HL-60 (cell line): ENCODE measurements at regions not wholly inside any gene's neighbourhood (a gene's known extent, or its start where the extent isn't known, plus 50 kb on each side); places are given as distances from the start of the nearest gene placed in this dataset.

Source experiments
- DNase-seq, 2 experiments: peaks; one replicate each; pipeline ENCODE4 v3.0.0-alpha.2; 2010 to 2020; ENCODE audit warnings: low read depth in 1 of 2, low spot score in 1 of 2
- H3K27ac ChIP-seq: fragments of 250-450 bp; sonication (Bioruptor Pico); replicated peaks from 2 replicates; pipeline ENCODE4 v1.5.1; 2020; ENCODE audit warnings: mild to moderate bottlenecking, moderate library complexity
- H3K27me3 ChIP-seq: fragments of 250-450 bp; sonication (Bioruptor Pico); 2 replicates; pipeline ENCODE4 v1.5.1; 2021; ENCODE audit warnings: mild to moderate bottlenecking, moderate library complexity; ENCODE audit not compliant: insufficient read depth, poor library complexity, severe bottlenecking
- H3K4me3 ChIP-seq: replicated peaks from 2 replicates; pipeline ENCODE4 v1.5.1; 2011; ENCODE audit warnings: mild to moderate bottlenecking, control low read depth, low read length; ENCODE audit not compliant: insufficient read depth
- CTCF ChIP-seq: IDR thresholded peaks from one replicate; pipeline ENCODE4 v1.5.1; 2011; ENCODE audit warnings: low read length, control low read depth, inconsistent platforms; ENCODE audit not compliant: insufficient read depth
- GABPA ChIP-seq: IDR thresholded peaks from 2 replicates; pipeline ENCODE4 v1.6.1; 2012; ENCODE audit warnings: low read depth
- POLR2AphosphoS5 ChIP-seq: IDR thresholded peaks from 2 replicates; pipeline ENCODE4 v1.6.1; 2012; ENCODE audit warnings: low read depth
- REST ChIP-seq: IDR thresholded peaks from 2 replicates; pipeline ENCODE4 v1.6.1; 2012; ENCODE audit warnings: low read depth; ENCODE audit not compliant: insufficient replicate concordance
- SPI1 ChIP-seq: IDR thresholded peaks from 2 replicates; pipeline ENCODE4 v1.6.1; 2012; ENCODE audit warnings: low read depth, mild to moderate bottlenecking, borderline replicate concordance

GRCh38 chr6:164087870-164088269 lies 673.4 kb downstream of the QKI start:
- Histone ChIP-seq H3K27ac (no peak overlapping the region), H3K4me3 (no peak overlapping the region), H3K27me3 (no peaks in the 10 kb centered on the region)
- DNase-seq, result no peak
- TF ChIP-seq CTCF (no peak), GABPA (no peak), SPI1 (no peak), POLR2AphosphoS5 (no peak), REST (no peak)

- Histone ChIP-seq H3K27me3 (no peaks in the 10 kb centered on the region), H3K27ac (no peak overlapping the region), H3K4me3 (no peak overlapping the region)
- TF ChIP-seq SPI1, result no peak
- TF ChIP-seq CTCF, result no peak
- TF ChIP-seq REST, result no peak
- no peak for TF ChIP-seq GABPA
- TF ChIP-seq POLR2AphosphoS5, result no peak
- no peak for DNase-seq
These were observed 672.7 kb downstream of the QKI start for GRCh38 chr6:164087211-164087610.

DNA sequence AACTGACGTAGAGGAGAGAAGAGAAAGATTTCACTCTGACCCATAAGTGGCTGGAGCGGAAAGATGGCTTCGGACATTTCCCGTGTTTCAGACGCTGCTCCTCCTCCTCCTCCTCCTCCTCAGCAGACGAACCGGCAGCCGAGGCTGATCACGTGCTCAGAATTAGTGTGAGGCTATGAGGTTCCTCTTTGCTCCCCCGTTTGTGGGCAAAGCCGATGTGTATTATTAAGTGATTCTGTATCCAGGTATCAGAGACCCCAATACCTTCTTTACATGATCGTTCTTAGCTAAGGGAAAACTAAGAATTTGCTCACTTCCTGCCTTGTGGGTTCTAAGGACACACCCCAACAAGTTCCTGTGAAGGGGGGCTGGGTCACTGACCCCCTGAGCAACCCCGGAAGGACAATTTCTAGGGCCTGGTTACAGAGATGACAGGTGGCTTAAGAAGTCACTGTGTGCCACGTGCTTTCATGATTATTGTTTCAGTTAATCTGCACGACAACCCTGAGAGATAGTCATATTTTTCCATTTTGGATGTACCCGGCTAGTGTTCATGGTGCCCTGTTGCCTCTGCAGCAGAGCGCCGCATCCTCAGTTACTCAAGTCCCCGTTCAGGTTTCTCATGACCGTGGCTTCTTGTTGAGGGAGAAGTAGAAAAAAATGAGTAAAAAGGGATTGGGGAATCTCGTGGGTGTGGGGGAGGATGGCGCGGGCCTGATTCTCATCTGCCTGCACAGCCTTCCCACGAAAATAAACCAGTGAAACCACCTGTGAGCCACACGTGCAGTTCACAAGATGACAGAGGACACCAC lies 671.8 kb downstream of the QKI start:
- TF ChIP-seq REST (no peak), POLR2AphosphoS5 (no peak), CTCF (no peak)
- Histone ChIP-seq H3K27ac (no peak overlapping the region), H3K27me3 (no peaks in the 10 kb centered on the region), H3K4me3 (no peak overlapping the region)
- no peak for DNase-seq
